ENCODE measurements at regions not wholly inside any gene's neighbourhood (a gene's known extent, or its start where the extent isn't known, plus 50 kb on each side); places are given as distances from the start of the nearest gene placed in this dataset.

- ATAC-seq (ENCODE audit: poor library complexity): no peak
- TF ChIP-seq CTCF (IDR thresholded peaks at IDR 0.05): no peak
- Mint-ChIP-seq H3K36me3 (ENCODE audit: low read depth) (no peaks in the 10 kb centered on the region), H3K4me1 (ENCODE audit: low read depth) (no peaks in the 10 kb centered on the region), H3K27ac (no peak overlapping the region), H3K4me3 (no peak overlapping the region), H3K27me3 (no peaks in the 10 kb centered on the region), H3K9me3 (no peaks in the 10 kb centered on the region)
- no peak overlapping the region for H3K27ac ChIP-seq (ENCODE audit: low read depth in 1 of 2, low read length in 2 of 2)
- no peak for DNase-seq
- H3K27me3 ChIP-seq (ENCODE audit: control insufficient read depth in 1 of 2, insufficient read depth in 2 of 2, low read length in 2 of 2): no peaks in the 10 kb centered on the region
- no peaks in the 10 kb centered on the region for H3K36me3 ChIP-seq (ENCODE audit: insufficient read depth, low read length)
- intact Hi-C loops (cut with DNase I, micrococcal nuclease): no loop called here
- H3K9me3 ChIP-seq (ENCODE audit: control insufficient read depth in 1 of 2, insufficient read depth in 1 of 2, low read length in 2 of 2): no peaks in the 10 kb centered on the region
- CTCF ChIA-PET: no interaction called here
- no peak overlapping the region for H3K4me3 ChIP-seq (ENCODE audit: low read length)
- POLR2A ChIA-PET: no interaction called here
- no peaks in the 10 kb centered on the region for H3K4me1 ChIP-seq (ENCODE audit: insufficient read depth, low read length)
Observed at GRCh38 chr2:111685342-111685741, 198.7 kb downstream of the ANAPC1 start.

DNA sequence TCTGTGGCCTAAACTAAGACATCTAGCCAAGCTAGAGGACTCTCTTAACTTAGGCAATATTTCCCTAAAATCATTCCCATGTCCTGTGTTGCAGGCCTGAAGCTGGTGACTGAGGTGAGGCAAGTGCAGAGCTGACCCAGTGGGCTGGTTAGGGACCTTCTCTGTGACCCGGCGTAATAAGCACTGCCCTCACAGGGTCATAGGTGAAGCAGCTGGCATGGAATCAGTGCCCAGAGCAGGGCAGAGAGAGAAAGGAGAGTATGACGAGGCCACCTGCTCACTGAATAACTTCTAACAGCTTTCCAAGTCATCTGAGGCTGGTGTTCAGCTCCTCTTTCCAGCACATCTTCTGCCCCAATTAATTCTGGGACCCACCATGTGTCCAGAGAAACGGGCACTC is 197.0 kb downstream of the ANAPC1 start:
- H3K27me3 Mint-ChIP-seq: no peaks in the 10 kb centered on the region
- no peak for ATAC-seq (ENCODE audit: poor library complexity)
- no peaks in the 10 kb centered on the region for H3K9me3 ChIP-seq (ENCODE audit: control insufficient read depth in 1 of 2, insufficient read depth in 1 of 2, low read length in 2 of 2)
- intact Hi-C loops (cut with DNase I, micrococcal nuclease): no loop called here
- no peak overlapping the region for H3K27ac ChIP-seq (ENCODE audit: low read depth in 1 of 2, low read length in 2 of 2)
- TF ChIP-seq CTCF (IDR thresholded peaks at IDR 0.05): no peak
- H3K27me3 ChIP-seq (ENCODE audit: control insufficient read depth in 1 of 2, insufficient read depth in 2 of 2, low read length in 2 of 2): no peaks in the 10 kb centered on the region
- no peaks in the 10 kb centered on the region for H3K36me3 ChIP-seq (ENCODE audit: insufficient read depth, low read length)
- no peak overlapping the region for H3K4me3 Mint-ChIP-seq
- H3K4me1 ChIP-seq (ENCODE audit: insufficient read depth, low read length): no peaks in the 10 kb centered on the region
- H3K4me3 ChIP-seq (ENCODE audit: low read length): no peak overlapping the region
- no peak for DNase-seq
- no peaks in the 10 kb centered on the region for H3K4me1 Mint-ChIP-seq (ENCODE audit: low read depth)
- ChIA-PET CTCF (no interaction called here), POLR2A (no interaction called here)
- H3K36me3 Mint-ChIP-seq (ENCODE audit: low read depth): no peaks in the 10 kb centered on the region
- no peak overlapping the region for H3K27ac Mint-ChIP-seq
- H3K9me3 Mint-ChIP-seq: no peaks in the 10 kb centered on the region

DNA sequence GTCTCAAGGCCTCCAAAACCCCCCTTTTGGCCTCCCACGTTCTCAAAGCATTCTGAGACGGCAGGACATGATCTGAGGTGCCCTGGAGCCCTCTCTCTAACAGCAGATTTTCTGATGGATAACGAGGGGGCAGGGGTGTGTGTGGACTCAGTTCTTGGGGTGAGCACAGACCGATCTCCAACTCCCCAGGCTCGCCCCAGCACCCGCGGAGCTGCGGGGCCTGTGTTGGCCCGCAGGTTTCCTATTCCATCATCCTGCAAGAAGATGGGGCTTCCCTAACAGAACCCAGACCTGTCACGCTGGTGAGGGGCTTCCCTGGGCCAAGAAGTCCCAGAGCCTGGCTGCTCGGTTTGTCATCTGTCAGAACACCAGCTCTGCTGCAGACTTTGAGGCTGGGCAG is 196.1 kb downstream of the ANAPC1 start:
- Histone ChIP-seq H3K4me3 (ENCODE audit: low read length) (no peak overlapping the region), H3K27me3 (ENCODE audit: control insufficient read depth in 1 of 2, insufficient read depth in 2 of 2, low read length in 2 of 2) (no peaks in the 10 kb centered on the region), H3K9me3 (ENCODE audit: control insufficient read depth in 1 of 2, insufficient read depth in 1 of 2, low read length in 2 of 2) (no peaks in the 10 kb centered on the region), H3K27ac (ENCODE audit: low read depth in 1 of 2, low read length in 2 of 2) (no peak overlapping the region), H3K4me1 (ENCODE audit: insufficient read depth, low read length) (no peaks in the 10 kb centered on the region), H3K36me3 (ENCODE audit: insufficient read depth, low read length) (no peaks in the 10 kb centered on the region)
- Mint-ChIP-seq H3K4me1 (ENCODE audit: low read depth) (no peaks in the 10 kb centered on the region), H3K4me3 (no peak overlapping the region), H3K27me3 (no peaks in the 10 kb centered on the region), H3K36me3 (ENCODE audit: low read depth) (no peaks in the 10 kb centered on the region), H3K27ac (no peak overlapping the region), H3K9me3 (no peaks in the 10 kb centered on the region)
- no peak for TF ChIP-seq CTCF (IDR thresholded peaks at IDR 0.05)
- ATAC-seq (ENCODE audit: poor library complexity) (no peak), DNase-seq (no peak)
- ChIA-PET CTCF (no interaction called here), POLR2A (no interaction called here)
- intact Hi-C loops (cut with DNase I, micrococcal nuclease): no loop called here
